Mesenchymal stem cell (in vitro differentiated cells and primary cell): ENCODE measurements at regions not wholly inside any gene's neighbourhood (a gene's known extent, or its start where the extent isn't known, plus 50 kb on each side); places are given as distances from the start of the nearest gene placed in this dataset.

Experiments
- DNase-seq: peaks from one replicate; pipeline ENCODE4 v3.0.0-alpha.2; 2013
- H2AFZ ChIP-seq: one replicate; pipeline ENCODE4 v1.6.1; 2013; ENCODE audit warnings: low read depth, mild to moderate bottlenecking, control low read depth, inconsistent platforms, low read length, moderate library complexity
- H2AK5ac ChIP-seq: 2 replicates; pipeline ENCODE4 v1.6.1; 2013; ENCODE audit warnings: low read length, moderate library complexity, mild to moderate bottlenecking, inconsistent platforms; ENCODE audit not compliant: severe bottlenecking
- H2BK120ac ChIP-seq: one replicate; pipeline ENCODE4 v1.6.1; 2013; ENCODE audit warnings: low read depth, mild to moderate bottlenecking, inconsistent platforms, low read length, moderate library complexity
- H2BK12ac ChIP-seq, 2 experiments: one replicate each; pipeline ENCODE4 v1.6.1; 2013; ENCODE audit warnings: inconsistent platforms in 2 of 2, low read length in 2 of 2, mild to moderate bottlenecking in 2 of 2, moderate library complexity in 2 of 2, control low read depth in 1 of 2
- H2BK15ac ChIP-seq: one replicate; pipeline ENCODE4 v1.6.1; 2013; ENCODE audit warnings: mild to moderate bottlenecking, low read depth, inconsistent platforms; ENCODE audit not compliant: poor library complexity, severe bottlenecking
- H2BK5ac ChIP-seq: 2 replicates; pipeline ENCODE4 v1.6.1; 2013; ENCODE audit warnings: low read depth, mild to moderate bottlenecking, low read length, control low read depth, inconsistent platforms; ENCODE audit not compliant: poor library complexity, severe bottlenecking
- H3K14ac ChIP-seq, 2 experiments: one replicate each; pipeline ENCODE4 v1.6.1; 2013; ENCODE audit warnings: inconsistent platforms in 2 of 2, low read length in 2 of 2, control low read depth in 1 of 2, mild to moderate bottlenecking in 1 of 2, moderate library complexity in 1 of 2
- H3K18ac ChIP-seq, 2 experiments: one replicate each; pipeline ENCODE4 v1.6.1; 2013; ENCODE audit warnings: inconsistent platforms in 2 of 2, low read length in 2 of 2, control low read depth in 1 of 2, low read depth in 1 of 2, mild to moderate bottlenecking in 1 of 2
- H3K23ac ChIP-seq, 2 experiments: one replicate each; pipeline ENCODE4 v1.6.1; 2013; ENCODE audit warnings: inconsistent platforms in 2 of 2, low read length in 2 of 2, mild to moderate bottlenecking in 2 of 2, moderate library complexity in 2 of 2, control low read depth in 1 of 2
- H3K27ac ChIP-seq: 2 replicates; pipeline ENCODE4 v1.5.1; 2013; ENCODE audit warnings: mild to moderate bottlenecking, moderate library complexity, low read length, control low read depth, inconsistent platforms; ENCODE audit not compliant: poor library complexity, severe bottlenecking
- H3K27me3 ChIP-seq, 2 experiments: 2 replicates each; pipeline versions ENCODE4 v1.6.1 to v1.7.0; 2013; ENCODE audit warnings: low read length in 2 of 2, mild to moderate bottlenecking in 2 of 2, moderate library complexity in 2 of 2, control low read depth in 1 of 2, inconsistent platforms in 1 of 2; ENCODE audit not compliant: control insufficient read depth in 1 of 2, insufficient read depth in 1 of 2
- H3K36me3 ChIP-seq, 2 experiments: 2 replicates each; pipeline versions ENCODE4 v1.6.1 to v1.7.0; 2013; ENCODE audit warnings: low read length in 2 of 2, control low read depth in 1 of 2, inconsistent platforms in 1 of 2, low read depth in 1 of 2, mild to moderate bottlenecking in 1 of 2; ENCODE audit not compliant: insufficient read depth in 2 of 2, control insufficient read depth in 1 of 2
- H3K4ac ChIP-seq, 2 experiments: one replicate each; pipeline ENCODE4 v1.6.1; 2013; ENCODE audit warnings: inconsistent platforms in 2 of 2, low read length in 2 of 2, mild to moderate bottlenecking in 2 of 2, moderate library complexity in 2 of 2, control low read depth in 1 of 2, low read depth in 1 of 2
- H3K4me1 ChIP-seq: 2 replicates; pipeline ENCODE4 v1.6.1; 2013; ENCODE audit warnings: low read depth, low read length, control low read depth; ENCODE audit not compliant: control insufficient read depth, insufficient read depth
- H3K4me2 ChIP-seq: 2 replicates; pipeline ENCODE4 v1.6.1; 2013; ENCODE audit warnings: low read length, mild to moderate bottlenecking, inconsistent platforms; ENCODE audit not compliant: poor library complexity, severe bottlenecking
- H3K4me3 ChIP-seq, 2 experiments: 2 replicates each; pipeline versions ENCODE4 v1.5.1 to v1.7.0; 2013; ENCODE audit warnings: low read length in 2 of 2, mild to moderate bottlenecking in 2 of 2, control low read depth in 1 of 2, low read depth in 1 of 2; ENCODE audit not compliant: insufficient read depth in 1 of 2
- H3K79me1 ChIP-seq: replicated peaks from 2 replicates; pipeline ENCODE4 v1.6.1; 2013; ENCODE audit warnings: mild to moderate bottlenecking, control low read depth, low read length, inconsistent platforms; ENCODE audit not compliant: poor library complexity, severe bottlenecking
- H3K9ac ChIP-seq: 2 replicates; pipeline ENCODE4 v1.7.0; 2013; ENCODE audit warnings: mild to moderate bottlenecking, low read length, moderate library complexity
- H3K9me3 ChIP-seq: 2 replicates; pipeline ENCODE4 v1.7.0; 2013; ENCODE audit warnings: mild to moderate bottlenecking, low read length; ENCODE audit not compliant: control insufficient read depth
- H4K8ac ChIP-seq: one replicate; pipeline ENCODE4 v1.6.1; 2013; ENCODE audit warnings: inconsistent platforms, mild to moderate bottlenecking, low read length, moderate library complexity
- H4K91ac ChIP-seq: one replicate; pipeline ENCODE4 v1.6.1; 2013; ENCODE audit warnings: mild to moderate bottlenecking, low read length, inconsistent platforms
- WGBS: methylation state at CpG from one replicate; pipeline ENCODE4 v1.1.7; 2013; ENCODE audit warnings: mixed read lengths; 5-methylcytosine and 5-hydroxymethylcytosine counted together

DNA sequence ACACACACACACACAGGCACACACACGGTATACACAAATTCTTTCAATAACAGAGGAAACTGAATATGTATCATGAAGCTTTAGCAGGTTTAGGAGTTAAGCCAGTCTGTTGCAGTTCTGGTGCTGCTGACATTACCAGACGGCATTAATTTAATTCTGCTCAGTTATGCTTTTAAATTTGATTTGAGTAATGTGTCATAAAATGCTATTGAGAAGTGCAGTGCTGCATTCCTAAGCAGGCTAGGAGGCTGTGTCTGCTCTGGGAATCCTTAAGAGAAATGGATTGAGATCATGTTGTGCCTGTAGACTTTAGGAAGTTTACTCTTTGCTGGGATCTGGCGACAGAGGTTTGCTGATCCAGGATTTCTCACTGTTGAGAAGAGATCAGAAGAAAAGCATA lies 733.8 kb downstream of the BRINP1 start:
- Histone ChIP-seq H3K27ac (no peak overlapping the region), H3K79me1 (no peaks in the 10 kb centered on the region), H2AK5ac (no peak overlapping the region), H3K14ac (no peak overlapping the region), H3K36me3 (no peaks in the 10 kb centered on the region), H3K9me3 (peaks cover 18% of the 10 kb centered on the region), H3K4me2 (no peak overlapping the region), H2BK12ac (no peak overlapping the region), H2AFZ (no peak overlapping the region), H3K4me1 (peaks cover under 1% of the 10 kb centered on the region), H3K4ac (no peak overlapping the region), H3K9ac (no peak overlapping the region), H2BK120ac (no peak overlapping the region), H3K27me3 (no peaks in the 10 kb centered on the region), H3K4me3 (no peak overlapping the region), H3K18ac (no peak overlapping the region), H4K8ac (no peak overlapping the region), H2BK5ac (no peak overlapping the region), H4K91ac (no peak overlapping the region), H2BK15ac (no peak overlapping the region), H3K23ac (no peak overlapping the region)
- 75% methylated on average over 2 of the region's 3 CpGs for WGBS
- DNase-seq: no peak

DNA sequence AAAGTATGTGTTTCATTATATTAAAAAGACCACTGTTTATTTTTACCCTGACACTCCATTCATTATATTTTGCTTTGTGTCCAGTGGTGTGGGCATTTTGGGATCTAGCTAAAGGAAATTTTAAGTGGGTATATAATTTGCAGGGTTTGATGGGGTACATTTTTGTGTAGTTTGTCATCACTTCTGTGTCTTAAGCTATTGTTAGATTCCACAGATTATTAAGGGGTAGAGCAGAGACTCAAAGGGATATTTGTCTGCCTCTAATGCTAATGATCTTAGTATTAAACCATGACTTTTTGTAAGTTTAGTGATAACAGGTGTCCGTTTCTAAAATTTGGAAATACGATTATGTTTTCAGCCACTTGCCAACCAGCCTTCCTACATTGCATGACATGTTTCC lies 731.6 kb downstream of the BRINP1 start:
- no peak overlapping the region for H2AFZ ChIP-seq
- no peak overlapping the region for H3K23ac ChIP-seq
- H3K14ac ChIP-seq: no peak overlapping the region
- peaks cover 6% of the 10 kb centered on the region for H3K4me1 ChIP-seq
- 97% methylated on average over 2 of the region's 2 CpGs for WGBS
- no peak overlapping the region for H4K8ac ChIP-seq
- no peaks in the 10 kb centered on the region for H3K27me3 ChIP-seq
- H4K91ac ChIP-seq: no peak overlapping the region
- H2AK5ac ChIP-seq: no peak overlapping the region
- H3K27ac ChIP-seq: peak overlapping the region; percentile 44
- H3K79me1 ChIP-seq: no peaks in the 10 kb centered on the region
- H3K9ac ChIP-seq: no peak overlapping the region
- H2BK15ac ChIP-seq: no peak overlapping the region
- H3K4ac ChIP-seq: no peak overlapping the region
- H3K36me3 ChIP-seq: no peaks in the 10 kb centered on the region
- no peak overlapping the region for H3K4me2 ChIP-seq
- DNase-seq: no peak
- H3K9me3 ChIP-seq: peaks cover 23% of the 10 kb centered on the region
- no peak overlapping the region for H2BK5ac ChIP-seq
- no peak overlapping the region for H3K4me3 ChIP-seq
- no peak overlapping the region for H2BK12ac ChIP-seq
- H2BK120ac ChIP-seq: no peak overlapping the region
- no peak overlapping the region for H3K18ac ChIP-seq

DNA sequence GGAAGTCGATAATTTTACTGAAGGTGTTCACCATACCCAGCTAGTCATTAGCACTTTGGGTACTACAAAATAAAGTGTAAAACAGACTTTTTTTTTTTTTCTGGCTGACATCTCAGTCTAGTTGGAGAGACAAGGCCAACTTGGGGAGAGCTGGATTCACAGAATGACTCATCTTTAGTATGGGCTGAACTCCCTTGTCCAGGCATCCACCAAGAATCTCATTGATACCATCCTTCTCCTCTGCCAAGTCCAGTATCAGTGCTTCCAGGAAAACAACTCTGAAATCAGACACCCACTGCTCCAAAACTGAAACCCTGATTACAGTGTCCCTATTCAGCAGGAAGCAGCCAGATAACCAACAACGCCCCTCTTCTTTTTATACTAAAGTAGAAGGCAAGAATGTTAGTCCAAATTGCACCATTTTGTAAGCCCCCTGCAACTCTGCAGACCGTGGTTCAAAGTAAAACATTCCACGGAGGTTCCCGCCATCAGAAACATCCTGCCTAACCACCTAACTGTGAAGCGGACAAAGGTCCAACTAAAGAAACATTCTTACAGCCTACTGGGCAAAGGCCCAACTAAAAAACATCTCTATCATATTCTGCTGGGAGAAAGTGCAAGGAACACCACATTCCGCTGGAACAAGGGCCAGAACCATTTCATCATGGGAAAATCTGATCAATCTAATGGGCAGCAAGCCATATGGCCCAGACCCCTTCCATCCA lies 728.2 kb downstream of the BRINP1 start:
- no peak overlapping the region for H2BK12ac ChIP-seq
- peaks cover 8% of the 10 kb centered on the region for H3K4me1 ChIP-seq
- 86% methylated on average over 7 of the region's 7 CpGs for WGBS
- no peaks in the 10 kb centered on the region for H3K79me1 ChIP-seq
- H3K4me2 ChIP-seq: no peak overlapping the region
- no peak overlapping the region for H3K14ac ChIP-seq
- H3K18ac ChIP-seq: no peak overlapping the region
- H4K8ac ChIP-seq: no peak overlapping the region
- H2AK5ac ChIP-seq: peak overlapping the region; percentile 99
- no peak overlapping the region for H3K9ac ChIP-seq
- no peak overlapping the region for H3K23ac ChIP-seq
- no peak overlapping the region for H2AFZ ChIP-seq
- no peak overlapping the region for H2BK120ac ChIP-seq
- no peaks in the 10 kb centered on the region for H3K36me3 ChIP-seq
- no peak overlapping the region for H3K4me3 ChIP-seq
- no peak overlapping the region for H4K91ac ChIP-seq
- H2BK15ac ChIP-seq: no peak overlapping the region
- peaks cover 21% of the 10 kb centered on the region for H3K9me3 ChIP-seq
- H2BK5ac ChIP-seq: peak overlapping the region; percentile 46
- no peaks in the 10 kb centered on the region for H3K27me3 ChIP-seq
- no peak overlapping the region for H3K4ac ChIP-seq
- peak overlapping the region; percentile 47 for H3K27ac ChIP-seq
- no peak for DNase-seq

DNA sequence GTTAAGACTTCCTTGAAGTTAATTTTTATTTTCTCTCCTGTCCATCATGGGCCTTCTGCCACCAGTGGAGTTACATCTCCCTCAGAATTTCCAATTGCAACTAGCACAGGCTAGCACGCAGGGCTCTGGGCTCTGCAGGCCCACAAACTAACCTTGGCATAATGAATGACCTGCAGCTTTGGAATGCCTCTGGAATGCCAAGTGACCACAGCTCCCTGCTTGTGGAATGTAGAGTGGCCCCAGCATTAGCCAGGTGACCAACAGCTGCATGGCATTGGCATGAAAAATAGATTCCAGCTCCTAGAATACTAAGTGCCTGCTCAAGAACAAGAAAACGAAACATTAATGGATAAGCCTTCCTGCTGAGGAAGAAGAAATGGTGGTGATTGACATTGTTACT lies 726.1 kb downstream of the BRINP1 start:
- no peak overlapping the region for H4K8ac ChIP-seq
- H2AK5ac ChIP-seq: no peak overlapping the region
- H3K4ac ChIP-seq: no peak overlapping the region
- H3K4me3 ChIP-seq: no peak overlapping the region
- no peak overlapping the region for H3K18ac ChIP-seq
- no peak overlapping the region for H2BK12ac ChIP-seq
- 33% methylated on average over 1 of the region's 2 CpGs for WGBS
- peak; percentile 34 for DNase-seq
- H2BK120ac ChIP-seq: no peak overlapping the region
- peaks cover 8% of the 10 kb centered on the region for H3K4me1 ChIP-seq
- no peak overlapping the region for H2AFZ ChIP-seq
- no peaks in the 10 kb centered on the region for H3K36me3 ChIP-seq
- H2BK15ac ChIP-seq: no peak overlapping the region
- H3K9ac ChIP-seq: no peak overlapping the region
- no peak overlapping the region for H3K14ac ChIP-seq
- H3K23ac ChIP-seq: no peak overlapping the region
- peak overlapping the region; percentile 100 for H3K27ac ChIP-seq
- no peaks in the 10 kb centered on the region for H3K79me1 ChIP-seq
- peak overlapping the region; percentile 7 for H3K4me2 ChIP-seq
- H3K9me3 ChIP-seq: peaks cover 41% of the 10 kb centered on the region
- no peak overlapping the region for H4K91ac ChIP-seq
- peak overlapping the region; percentile 98 for H2BK5ac ChIP-seq
- no peaks in the 10 kb centered on the region for H3K27me3 ChIP-seq
